GM21825 (cell line): ENCODE measurements at regions not wholly inside any gene's neighbourhood (a gene's known extent, or its start where the extent isn't known, plus 50 kb on each side); places are given as distances from the start of the nearest gene placed in this dataset.
"Not testable (repeated sequence)": the region's sequence is repeated elsewhere in the genome, so short reads cannot be mapped to it uniquely, and the experiment has no call there.

Source experiments
- ATAC-seq: cut with Tn5 transposase; IDR thresholded peaks from one replicate; pipeline ENCODE4 v1.9.1; 2021; ENCODE audit warnings: mild to moderate bottlenecking, moderate library complexity; ENCODE audit not compliant: unreplicated experiment

GRCh38 chr18:38651736-38652135 is 1086.1 kb upstream of the CELF4 start:
- no peak for ATAC-seq

GRCh38 chr18:38648179-38648578 is 1082.6 kb upstream of the CELF4 start:
- ATAC-seq = no peak

- no peak for ATAC-seq
These were observed 1080.7 kb upstream of the CELF4 start for GRCh38 chr18:38646296-38646695.

GRCh38 chr18:38644875-38645641 is 1079.5 kb upstream of the CELF4 start:
- ATAC-seq = no peak

GRCh38 chr18:38642711-38643110 is 1077.1 kb upstream of the CELF4 start:
- no peak for ATAC-seq

- ATAC-seq = not testable (repeated sequence)
These were observed 1074.1 kb upstream of the CELF4 start for GRCh38 chr18:38639700-38640099.

- ATAC-seq = no peak
These were observed 1070.3 kb upstream of the CELF4 start for GRCh38 chr18:38635709-38636430.

- no peak for ATAC-seq
These were observed 1068.5 kb upstream of the CELF4 start for GRCh38 chr18:38634117-38634516.

GRCh38 chr18:38633333-38633732 is 1067.7 kb upstream of the CELF4 start:
- no peak for ATAC-seq

- ATAC-seq = no peak
These were observed 1053.5 kb upstream of the CELF4 start for GRCh38 chr18:38619129-38619528.

- ATAC-seq = no peak
These were observed 1050.7 kb upstream of the CELF4 start for GRCh38 chr18:38616306-38616705.

GRCh38 chr18:38612904-38613303 is 1047.3 kb upstream of the CELF4 start:
- ATAC-seq = no peak

- peak; percentile 92 for ATAC-seq
These were observed 1045.7 kb upstream of the CELF4 start for GRCh38 chr18:38611036-38611964.

- no peak for ATAC-seq
These were observed 1041.2 kb upstream of the CELF4 start for GRCh38 chr18:38606841-38607240.

- no peak for ATAC-seq
These were observed 1036.7 kb upstream of the CELF4 start for GRCh38 chr18:38602341-38602740.

GRCh38 chr18:38587571-38587970 is 1022.0 kb upstream of the CELF4 start:
- no peak for ATAC-seq

- no peak for ATAC-seq
These were observed 1020.7 kb upstream of the CELF4 start for GRCh38 chr18:38586327-38586726.

GRCh38 chr18:38579764-38580163 is 1014.2 kb upstream of the CELF4 start:
- no peak for ATAC-seq

- no peak for ATAC-seq
These were observed 1011.3 kb upstream of the CELF4 start for GRCh38 chr18:38576916-38577315.

GRCh38 chr18:38576349-38576748 is 1010.8 kb upstream of the CELF4 start:
- ATAC-seq = no peak

GRCh38 chr18:38575648-38576047 is 1010.0 kb upstream of the CELF4 start:
- no peak for ATAC-seq
